GM12878 (cell line): ENCODE measurements at regions not wholly inside any gene's neighbourhood (a gene's known extent, or its start where the extent isn't known, plus 50 kb on each side); places are given as distances from the start of the nearest gene placed in this dataset.

Experiments
- ATAC-seq: fragments of 200-7000 bp; cut with Tn5 transposase; 3 replicates; pipeline ENCODE4 v1.9.1; 2020; ENCODE audit warnings: mild to moderate bottlenecking, moderate library complexity
- BruUV-seq: library from RNA; stranded (reverse); fragments of 400-500 nt; replicated peaks from 2 replicates; lab custom pipeline; 2021; lab: Mats Ljungman, UMichigan
- CTCF ChIA-PET: fragments of 300-600 bp; sonication (Branson Sonifier 250); formaldehyde crosslinking; extraction: SDS; loops from one replicate; lab custom pipeline; 2021; ENCODE audit warnings: inconsistent platforms; lab: Yijun Ruan, JAX
- POLR2A ChIA-PET: fragments of 350-600 bp; formaldehyde crosslinking; extraction: SDS; loops from one replicate; lab custom pipeline; 2021; ENCODE audit warnings: inconsistent platforms; lab: Charles Lee
- RAD21 ChIA-PET: fragments of 300-600 bp; sonication (Branson Sonifier 250); formaldehyde crosslinking; loops from one replicate; lab custom pipeline; 2023; ENCODE audit warnings: antibody characterized with exemption; ENCODE audit not compliant: unreplicated experiment; lab: Charles Lee
- SMC1A ChIA-PET: fragments of 300-600 bp; sonication (Branson Sonifier 250); formaldehyde crosslinking; loops from one replicate; lab custom pipeline; 2023; ENCODE audit not compliant: unreplicated experiment, uncharacterized antibody; lab: Charles Lee
- DNase-seq: peaks from one replicate; pipeline ENCODE4 v3.0.0-alpha.2; 2011; ENCODE audit warnings: low read depth, low spot score
- FAIRE-seq: peaks from 3 replicates; lab custom pipeline; 2011; peaks lifted over from hg19 to GRCh38; lab: Jason Lieb, UNC
- H2AFZ ChIP-seq: 2 replicates; pipeline ENCODE4 v1.6.0; 2011; ENCODE audit warnings: low read depth, low read length, control low read depth; ENCODE audit not compliant: control insufficient read depth
- H3K27ac ChIP-seq: 2 replicates; pipeline ENCODE4 v1.5.1; 2011; ENCODE audit warnings: control low read depth; ENCODE audit not compliant: control insufficient read depth, insufficient read depth
- H3K27me3 ChIP-seq, 2 experiments: replicated peaks in 1 of 2; 2 replicates each; pipeline versions ENCODE4 v1.6.0 to v1.6.1; 2011; ENCODE audit warnings: low read length in 1 of 2; ENCODE audit not compliant: control insufficient read depth in 2 of 2, insufficient read depth in 2 of 2
- H3K36me3 ChIP-seq, 2 experiments: 2 replicates each; pipeline ENCODE4 v1.5.1; 2011; ENCODE audit warnings: low read length in 1 of 2; ENCODE audit not compliant: control insufficient read depth in 2 of 2, insufficient read depth in 2 of 2
- H3K4me1 ChIP-seq: 2 replicates; pipeline ENCODE4 v1.6.1; 2011; ENCODE audit warnings: mild to moderate bottlenecking, low read length, moderate library complexity, mixed read lengths; ENCODE audit not compliant: control insufficient read depth, insufficient read depth
- H3K4me2 ChIP-seq: 2 replicates; pipeline ENCODE4 v1.6.0; 2011; ENCODE audit warnings: control low read depth; ENCODE audit not compliant: control insufficient read depth, insufficient read depth
- H3K4me3 ChIP-seq: fragments of 200-600 bp; sonication (generic); 2 replicates; pipeline ENCODE4 v1.5.1; 2016
- H3K79me2 ChIP-seq: 2 replicates; pipeline ENCODE4 v1.6.0; 2011; ENCODE audit warnings: low read length; ENCODE audit not compliant: control insufficient read depth, insufficient read depth
- H3K9ac ChIP-seq: 2 replicates; pipeline ENCODE4 v1.8.0; 2011; ENCODE audit warnings: low read length, control low read depth, mixed read lengths; ENCODE audit not compliant: control insufficient read depth, insufficient read depth
- H3K9me3 ChIP-seq: replicated peaks from 3 replicates; pipeline ENCODE4 v1.5.1; 2011; ENCODE audit warnings: mild to moderate bottlenecking, low read length; ENCODE audit not compliant: control insufficient read depth, insufficient read depth
- H4K20me1 ChIP-seq: 2 replicates; pipeline ENCODE4 v1.6.0; 2011; ENCODE audit not compliant: control insufficient read depth, insufficient read depth
- CHD2 ChIP-seq: IDR thresholded peaks from 2 replicates; pipeline ENCODE4 v1.6.1; 2011; ENCODE audit warnings: low read depth, low read length, improper control_type of control experiment, borderline replicate concordance
- IKZF2 ChIP-seq, 2 experiments: fragments of 450-650 bp; IDR thresholded peaks; 2 replicates each; pipeline ENCODE4 v1.6.1; 2017; ENCODE audit warnings: mild to moderate bottlenecking in 2 of 2, moderate library complexity in 2 of 2
- JUND ChIP-seq: IDR thresholded peaks from 2 replicates; pipeline ENCODE4 v1.6.1; 2012; ENCODE audit warnings: low read depth, mild to moderate bottlenecking, low read length, improper control_type of control experiment, moderate library complexity
- MYB ChIP-seq: fragments of 150-350 bp; IDR thresholded peaks from 2 replicates; pipeline ENCODE4 v1.6.1; 2014; ENCODE audit warnings: mild to moderate bottlenecking, low read depth, low read length, borderline replicate concordance
- PAX5 ChIP-seq: IDR thresholded peaks from 2 replicates; pipeline ENCODE4 v1.6.1; 2011; ENCODE audit warnings: low read depth, low read length, borderline replicate concordance
- RAD51 ChIP-seq: fragments of 450-650 bp; IDR thresholded peaks from 2 replicates; pipeline ENCODE4 v1.6.1; 2016; ENCODE audit warnings: moderate library complexity, mild to moderate bottlenecking, inconsistent platforms
- WRNIP1 ChIP-seq: IDR thresholded peaks from 2 replicates; pipeline ENCODE4 v1.6.1; 2011; ENCODE audit warnings: low read depth, low read length, improper control_type of control experiment, borderline replicate concordance
- YY1 ChIP-seq: IDR thresholded peaks from 2 replicates; pipeline ENCODE4 v1.6.1; 2011; ENCODE audit warnings: low read depth, mild to moderate bottlenecking, low read length
- WGBS: methylation state at CpG from one replicate; pipeline ENCODE4 v1.1.6; 2016; ENCODE audit warnings: low lambda C conversion rate; ENCODE audit not compliant: insufficient replicate concordance, insufficient coverage; ENCODE audit errors: missing lambda C conversion rate; 5-methylcytosine and 5-hydroxymethylcytosine counted together
- in situ Hi-C: fragments of 300-500 bp; cut with MboI; formaldehyde crosslinking; loops from 9 replicates; pipeline ENCODE4 v1.14.3; 2018; ENCODE audit warnings: mixed read lengths
- intact Hi-C: fragments of 100-400 bp; cut with micrococcal nuclease; formaldehyde crosslinking; loops from one replicate; pipeline ENCODE4 v1.14.2; 2022; ENCODE audit not compliant: unreplicated experiment
- TF ChIP-seq, protein P1 (sequence below): fragments of 450-650 bp; formaldehyde crosslinking; IDR thresholded peaks from 2 replicates; pipeline ENCODE4 v1.4.0; 2020; ENCODE audit warnings: mild to moderate bottlenecking, moderate library complexity
- TF ChIP-seq, protein P2 (sequence below): fragments of 450-650 bp; IDR thresholded peaks from 2 replicates; pipeline ENCODE4 v1.6.1; 2018; ENCODE audit warnings: mild to moderate bottlenecking, low read depth, moderate library complexity; ENCODE audit not compliant: partially characterized antibody
- TF ChIP-seq, protein P3 (sequence below): fragments of 450-650 bp; conservative IDR thresholded peaks from 2 replicates; pipeline ENCODE4 v1.6.1; 2017; ENCODE audit warnings: mild to moderate bottlenecking, moderate library complexity

DNA sequence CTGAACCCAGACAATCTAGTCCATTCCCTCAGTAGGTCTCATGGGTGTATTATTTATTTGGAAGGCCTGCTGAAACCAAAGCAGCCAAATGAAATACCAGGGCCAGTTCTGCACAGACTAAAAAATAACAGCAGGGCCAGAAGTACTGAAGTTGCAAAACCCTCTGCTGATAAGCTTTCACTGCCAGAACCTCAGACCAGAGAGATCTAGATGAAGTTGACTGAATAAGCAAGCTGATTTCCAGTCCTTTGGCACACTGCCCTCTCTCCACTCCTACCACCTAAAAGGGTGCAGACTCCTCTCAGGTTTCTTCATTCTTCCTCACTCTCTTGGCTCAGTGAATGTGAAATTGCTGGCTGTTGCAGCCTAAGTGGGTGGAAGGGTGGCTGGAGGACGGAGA is 276.7 kb upstream of the KLF3 start (continued):
- no peak for TF ChIP-seq IKZF2 (IDR thresholded peaks at IDR 0.05)

DNA sequence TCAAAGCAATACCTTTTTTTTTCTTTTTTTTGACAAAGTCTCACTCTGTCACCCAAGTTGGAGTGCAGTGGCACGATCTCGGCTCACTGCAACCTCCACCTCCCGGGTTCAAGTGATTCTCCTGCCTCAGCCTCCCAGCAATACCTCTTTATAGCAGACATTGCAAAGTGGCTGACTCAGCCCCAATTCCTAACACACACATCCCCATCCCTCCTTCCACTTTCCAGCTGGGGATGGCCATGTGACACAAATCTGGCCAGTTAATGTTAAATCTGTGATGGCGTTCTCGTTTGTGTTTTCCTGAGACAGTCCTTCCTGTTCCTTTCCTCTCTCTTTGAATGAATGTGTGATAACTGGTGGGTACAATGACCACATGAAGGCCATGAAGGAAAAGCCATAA is 276.2 kb upstream of the KLF3 start:
- ATAC-seq = no peak
- no peaks in the 10 kb centered on the region for H3K4me1 ChIP-seq
- no peaks in the 10 kb centered on the region for H4K20me1 ChIP-seq
- TF ChIP-seq JUND = no peak
- no peak for TF ChIP-seq MYB
- TF ChIP-seq CHD2 = no peak
- TF ChIP-seq, protein P1, sequence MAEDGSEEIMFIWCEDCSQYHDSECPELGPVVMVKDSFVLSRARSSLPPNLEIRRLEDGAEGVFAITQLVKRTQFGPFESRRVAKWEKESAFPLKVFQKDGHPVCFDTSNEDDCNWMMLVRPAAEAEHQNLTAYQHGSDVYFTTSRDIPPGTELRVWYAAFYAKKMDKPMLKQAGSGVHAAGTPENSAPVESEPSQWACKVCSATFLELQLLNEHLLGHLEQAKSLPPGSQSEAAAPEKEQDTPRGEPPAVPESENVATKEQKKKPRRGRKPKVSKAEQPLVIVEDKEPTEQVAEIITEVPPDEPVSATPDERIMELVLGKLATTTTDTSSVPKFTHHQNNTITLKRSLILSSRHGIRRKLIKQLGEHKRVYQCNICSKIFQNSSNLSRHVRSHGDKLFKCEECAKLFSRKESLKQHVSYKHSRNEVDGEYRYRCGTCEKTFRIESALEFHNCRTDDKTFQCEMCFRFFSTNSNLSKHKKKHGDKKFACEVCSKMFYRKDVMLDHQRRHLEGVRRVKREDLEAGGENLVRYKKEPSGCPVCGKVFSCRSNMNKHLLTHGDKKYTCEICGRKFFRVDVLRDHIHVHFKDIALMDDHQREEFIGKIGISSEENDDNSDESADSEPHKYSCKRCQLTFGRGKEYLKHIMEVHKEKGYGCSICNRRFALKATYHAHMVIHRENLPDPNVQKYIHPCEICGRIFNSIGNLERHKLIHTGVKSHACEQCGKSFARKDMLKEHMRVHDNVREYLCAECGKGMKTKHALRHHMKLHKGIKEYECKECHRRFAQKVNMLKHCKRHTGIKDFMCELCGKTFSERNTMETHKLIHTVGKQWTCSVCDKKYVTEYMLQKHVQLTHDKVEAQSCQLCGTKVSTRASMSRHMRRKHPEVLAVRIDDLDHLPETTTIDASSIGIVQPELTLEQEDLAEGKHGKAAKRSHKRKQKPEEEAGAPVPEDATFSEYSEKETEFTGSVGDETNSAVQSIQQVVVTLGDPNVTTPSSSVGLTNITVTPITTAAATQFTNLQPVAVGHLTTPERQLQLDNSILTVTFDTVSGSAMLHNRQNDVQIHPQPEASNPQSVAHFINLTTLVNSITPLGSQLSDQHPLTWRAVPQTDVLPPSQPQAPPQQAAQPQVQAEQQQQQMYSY (CRISPR knock-in tag) = no peak
- TF ChIP-seq, protein P2, sequence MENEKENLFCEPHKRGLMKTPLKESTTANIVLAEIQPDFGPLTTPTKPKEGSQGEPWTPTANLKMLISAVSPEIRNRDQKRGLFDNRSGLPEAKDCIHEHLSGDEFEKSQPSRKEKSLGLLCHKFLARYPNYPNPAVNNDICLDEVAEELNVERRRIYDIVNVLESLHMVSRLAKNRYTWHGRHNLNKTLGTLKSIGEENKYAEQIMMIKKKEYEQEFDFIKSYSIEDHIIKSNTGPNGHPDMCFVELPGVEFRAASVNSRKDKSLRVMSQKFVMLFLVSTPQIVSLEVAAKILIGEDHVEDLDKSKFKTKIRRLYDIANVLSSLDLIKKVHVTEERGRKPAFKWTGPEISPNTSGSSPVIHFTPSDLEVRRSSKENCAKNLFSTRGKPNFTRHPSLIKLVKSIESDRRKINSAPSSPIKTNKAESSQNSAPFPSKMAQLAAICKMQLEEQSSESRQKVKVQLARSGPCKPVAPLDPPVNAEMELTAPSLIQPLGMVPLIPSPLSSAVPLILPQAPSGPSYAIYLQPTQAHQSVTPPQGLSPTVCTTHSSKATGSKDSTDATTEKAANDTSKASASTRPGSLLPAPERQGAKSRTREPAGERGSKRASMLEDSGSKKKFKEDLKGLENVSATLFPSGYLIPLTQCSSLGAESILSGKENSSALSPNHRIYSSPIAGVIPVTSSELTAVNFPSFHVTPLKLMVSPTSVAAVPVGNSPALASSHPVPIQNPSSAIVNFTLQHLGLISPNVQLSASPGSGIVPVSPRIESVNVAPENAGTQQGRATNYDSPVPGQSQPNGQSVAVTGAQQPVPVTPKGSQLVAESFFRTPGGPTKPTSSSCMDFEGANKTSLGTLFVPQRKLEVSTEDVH = no peak
- TF ChIP-seq, protein P3, sequence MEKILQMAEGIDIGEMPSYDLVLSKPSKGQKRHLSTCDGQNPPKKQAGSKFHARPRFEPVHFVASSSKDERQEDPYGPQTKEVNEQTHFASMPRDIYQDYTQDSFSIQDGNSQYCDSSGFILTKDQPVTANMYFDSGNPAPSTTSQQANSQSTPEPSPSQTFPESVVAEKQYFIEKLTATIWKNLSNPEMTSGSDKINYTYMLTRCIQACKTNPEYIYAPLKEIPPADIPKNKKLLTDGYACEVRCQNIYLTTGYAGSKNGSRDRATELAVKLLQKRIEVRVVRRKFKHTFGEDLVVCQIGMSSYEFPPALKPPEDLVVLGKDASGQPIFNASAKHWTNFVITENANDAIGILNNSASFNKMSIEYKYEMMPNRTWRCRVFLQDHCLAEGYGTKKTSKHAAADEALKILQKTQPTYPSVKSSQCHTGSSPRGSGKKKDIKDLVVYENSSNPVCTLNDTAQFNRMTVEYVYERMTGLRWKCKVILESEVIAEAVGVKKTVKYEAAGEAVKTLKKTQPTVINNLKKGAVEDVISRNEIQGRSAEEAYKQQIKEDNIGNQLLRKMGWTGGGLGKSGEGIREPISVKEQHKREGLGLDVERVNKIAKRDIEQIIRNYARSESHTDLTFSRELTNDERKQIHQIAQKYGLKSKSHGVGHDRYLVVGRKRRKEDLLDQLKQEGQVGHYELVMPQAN = no peak
- no peak for TF ChIP-seq WRNIP1
- no peak for TF ChIP-seq YY1
- no peak for TF ChIP-seq RAD51
- TF ChIP-seq IKZF2 (IDR thresholded peaks at IDR 0.05) = no peak
- no peak for TF ChIP-seq PAX5
- TF ChIP-seq, all 136 proteins: peak for 0
- Histone ChIP-seq H3K9ac (no peak overlapping the region), H3K27me3 (no peaks in the 10 kb centered on the region), H3K9me3 (peaks cover 3% of the 10 kb centered on the region), H3K79me2 (no peaks in the 10 kb centered on the region), H3K27ac (no peak overlapping the region), H3K36me3 (no peaks in the 10 kb centered on the region), H2AFZ (no peak overlapping the region), H3K4me2 (no peak overlapping the region), H3K4me3 (no peak overlapping the region)
- intact Hi-C loops = no loop called here
- ChIA-PET SMC1A (no interaction called here), CTCF (interaction anchor here (1.1 kb wide), 1 partner anchor 287 kb away, joined by 3 read pairs; no protein-coding TSS in a partner anchor), POLR2A (no interaction called here), RAD21 (no interaction called here)
- DNase-seq (no peak), FAIRE-seq (no peak)
- in situ Hi-C loops = no loop called here
- BruUV-seq = no TSS peak
- WGBS = 89% methylated on average over 5 of the region's 5 CpGs
